ENCODE measurements at regions not wholly inside any gene's neighbourhood (a gene's known extent, or its start where the extent isn't known, plus 50 kb on each side); places are given as distances from the start of the nearest gene placed in this dataset.

DNA sequence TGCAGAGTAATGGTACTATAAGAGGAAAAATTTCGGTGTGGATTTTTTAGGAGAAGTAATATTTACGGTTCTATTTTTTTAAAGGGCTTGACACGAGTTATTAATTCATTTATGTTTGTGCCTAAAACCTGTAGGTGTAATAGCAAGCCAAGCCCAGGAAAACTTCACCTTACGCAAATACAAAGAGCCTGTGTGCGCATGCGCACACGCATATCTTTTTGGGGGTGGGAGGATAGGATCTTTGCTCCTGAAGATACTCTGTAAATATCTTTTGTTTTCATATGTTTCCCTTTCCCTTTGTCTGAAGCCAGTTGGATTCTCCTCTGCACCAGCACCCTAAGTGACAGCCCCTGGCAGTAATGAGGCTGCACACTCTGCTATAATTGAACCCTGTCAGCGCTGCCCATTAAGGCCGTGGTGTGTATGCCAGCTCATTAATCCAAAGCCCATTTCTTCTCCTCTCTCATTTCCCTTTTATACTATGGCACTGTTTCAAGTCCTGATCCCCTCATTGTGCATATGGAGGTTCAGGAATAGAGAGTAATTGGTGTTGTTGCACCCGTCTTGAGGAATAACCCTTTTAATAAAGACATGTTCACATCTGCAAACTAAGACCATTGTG, 327.2 kb upstream of the E2F7 start:
- DNase-seq, result no peak

- DNase-seq, result no peak
Measured at GRCh38 chr12:77388445-77389265, 323.3 kb upstream of the E2F7 start.

DNA sequence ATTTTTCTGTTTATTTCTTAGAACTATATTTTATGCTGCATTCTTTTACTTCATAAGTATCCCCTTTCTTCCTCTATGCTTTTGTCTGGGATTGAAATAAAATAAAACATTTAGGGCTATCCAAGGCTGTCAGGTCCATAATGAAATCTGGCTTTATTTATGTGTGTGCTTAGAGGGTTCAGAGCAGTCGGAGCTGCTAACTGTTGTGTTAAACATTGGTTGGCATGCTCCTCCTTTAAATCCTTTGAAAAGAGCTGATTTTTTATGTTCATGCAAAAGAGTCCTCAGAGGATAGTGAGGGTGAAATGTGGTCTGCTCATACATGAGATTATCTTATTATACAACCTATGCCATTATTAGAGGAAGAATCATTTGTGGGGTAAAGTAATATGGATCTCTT, 322.3 kb upstream of the E2F7 start:
- DNase-seq, result no peak

DNA sequence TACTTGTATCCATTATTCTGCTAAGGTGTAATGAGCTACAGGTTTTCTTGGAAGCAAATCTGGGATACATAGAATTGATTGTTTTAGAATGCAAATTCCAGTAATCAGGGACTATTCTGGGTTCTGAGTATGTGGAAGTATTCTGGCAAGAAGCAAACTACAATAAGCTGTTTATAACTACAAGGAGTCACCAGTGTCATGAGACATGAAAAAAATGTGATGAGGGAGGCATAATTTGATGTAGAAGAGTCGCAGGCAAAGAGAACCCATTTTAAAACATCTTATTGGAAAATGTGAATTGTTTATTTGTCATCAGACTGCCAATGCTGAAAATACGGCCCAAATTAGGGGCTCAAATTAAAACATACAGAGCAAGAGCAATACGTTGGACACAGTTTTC, 321.8 kb upstream of the E2F7 start:
- no peak for DNase-seq

DNA sequence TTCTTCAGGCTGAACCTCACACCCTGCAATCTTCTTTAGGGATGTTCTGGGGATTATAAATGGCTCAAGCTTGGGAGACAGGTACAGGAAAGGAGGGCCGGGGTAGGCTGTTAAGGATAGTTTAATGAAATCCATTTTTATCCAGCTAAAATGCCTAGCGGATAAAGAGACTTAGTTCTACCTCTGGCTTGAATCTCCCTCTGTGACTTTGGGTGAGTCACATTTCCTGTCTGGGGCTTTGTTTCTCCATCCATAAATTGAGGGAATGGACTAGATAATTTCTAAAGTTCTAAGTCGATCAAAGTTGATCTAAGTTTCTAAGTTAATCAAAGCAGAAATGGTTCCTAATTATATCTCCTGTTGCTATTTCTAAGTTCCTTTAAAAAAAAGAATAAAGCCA, 319.6 kb upstream of the E2F7 start:
- no peak for DNase-seq

- no peak for DNase-seq
Measured at GRCh38 chr12:77382096-77382742, 316.9 kb upstream of the E2F7 start.

DNA sequence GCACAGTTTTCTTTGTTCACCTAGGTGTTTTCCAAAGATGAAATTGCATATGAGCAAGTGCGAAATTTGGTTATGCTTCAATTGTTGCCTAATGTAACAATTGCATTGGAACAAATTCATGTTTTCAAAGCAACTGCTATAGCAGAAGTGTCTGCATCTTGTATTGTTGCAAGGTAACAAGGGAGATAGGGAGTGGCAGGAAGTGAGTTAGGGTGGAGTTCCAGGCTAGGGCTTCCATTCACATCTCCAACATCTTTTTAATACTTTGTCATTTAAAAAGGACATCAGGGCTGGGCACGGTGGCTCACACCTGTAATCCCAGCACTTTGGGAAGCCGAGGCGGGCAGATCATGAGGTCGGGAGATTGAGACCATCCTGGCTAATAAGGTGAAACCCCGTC, 312.3 kb upstream of the E2F7 start:
- no peak for DNase-seq

- no peak for DNase-seq
Measured at GRCh38 chr12:77377116-77377515, 311.7 kb upstream of the E2F7 start.

DNA sequence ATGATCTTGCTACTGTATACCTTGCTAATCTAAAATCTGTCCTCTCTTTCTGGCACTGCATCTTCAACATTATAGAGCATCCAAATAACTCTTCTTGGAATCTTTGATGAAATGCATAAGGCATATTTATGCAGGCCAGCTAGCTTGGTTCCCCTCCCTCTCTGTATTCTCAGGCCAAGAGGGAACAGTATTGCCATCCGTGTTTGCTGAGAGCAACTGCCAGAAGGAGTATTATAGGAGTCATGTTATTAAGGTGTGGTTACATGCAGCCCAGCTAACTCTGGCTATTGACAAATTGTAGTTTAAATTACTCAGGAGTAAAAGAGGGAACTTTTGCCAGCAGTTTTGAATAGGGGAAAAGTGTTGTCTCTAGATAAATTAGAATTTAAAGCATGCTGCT, 309.3 kb upstream of the E2F7 start:
- no peak for DNase-seq

GRCh38 chr12:77372494-77372893, 307.1 kb upstream of the E2F7 start:
- no peak for DNase-seq

GRCh38 chr12:77372026-77372425, 306.7 kb upstream of the E2F7 start:
- DNase-seq, result no peak

- DNase-seq, result no peak
Measured at GRCh38 chr12:77368379-77368778, 303.0 kb upstream of the E2F7 start.

GRCh38 chr12:77366616-77367015, 301.2 kb upstream of the E2F7 start:
- no peak for DNase-seq

DNA sequence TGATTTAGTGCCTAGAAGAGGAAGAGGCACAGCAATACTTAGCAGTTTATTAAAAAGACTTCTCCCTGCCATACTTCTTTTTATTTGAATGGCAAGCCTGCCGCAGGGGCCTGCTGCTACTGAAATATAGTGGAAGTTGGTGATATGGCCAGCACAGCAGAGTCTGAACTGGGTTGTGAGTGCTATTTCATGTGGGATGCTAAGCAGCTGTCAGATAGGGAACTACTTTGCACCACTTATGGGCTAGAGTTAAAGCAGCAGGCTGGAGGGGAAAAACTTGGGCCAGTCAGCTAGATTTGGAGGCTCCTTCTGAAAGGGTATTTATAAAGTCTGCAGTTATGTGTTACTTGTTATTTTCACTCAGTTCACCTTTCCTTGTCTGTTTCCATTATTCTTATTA, 299.0 kb upstream of the E2F7 start:
- DNase-seq, result no peak

DNA sequence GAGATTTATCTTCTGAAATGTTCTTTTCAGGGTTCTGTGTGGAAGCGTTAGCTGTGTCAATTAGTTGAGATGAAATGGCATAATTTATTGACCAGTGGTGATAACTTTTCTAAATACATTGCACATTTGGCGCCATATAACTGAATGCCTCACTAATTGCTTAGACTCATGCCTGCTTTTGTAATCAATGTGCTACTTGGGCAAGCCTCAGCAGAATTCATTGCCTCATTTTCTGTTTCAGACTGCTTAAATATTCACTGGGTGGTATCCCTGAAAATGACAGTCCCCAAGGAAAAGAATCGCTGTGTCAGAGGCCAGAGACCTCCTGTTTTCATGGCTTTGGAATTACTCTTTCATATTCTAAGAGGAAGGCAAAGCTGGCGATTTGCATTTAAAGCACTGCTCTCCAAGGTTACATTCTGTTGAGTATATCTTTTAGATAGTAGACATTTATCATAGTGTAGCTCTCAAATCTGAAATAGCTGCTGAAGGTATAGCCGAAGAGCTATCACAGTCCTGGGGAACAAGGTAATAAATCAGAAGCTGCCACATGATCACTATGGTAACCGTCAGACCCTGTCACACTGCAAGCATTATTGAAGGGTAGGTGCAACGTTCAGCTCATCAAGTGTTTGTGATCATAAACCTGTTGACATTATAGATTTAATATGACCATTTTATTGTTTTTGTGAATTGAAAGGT, 297.3 kb upstream of the E2F7 start:
- DNase-seq, result no peak

GRCh38 chr12:77357655-77358054, 292.3 kb upstream of the E2F7 start:
- DNase-seq, result no peak

- DNase-seq, result no peak
Measured at GRCh38 chr12:77354766-77355362, 289.5 kb upstream of the E2F7 start.

DNA sequence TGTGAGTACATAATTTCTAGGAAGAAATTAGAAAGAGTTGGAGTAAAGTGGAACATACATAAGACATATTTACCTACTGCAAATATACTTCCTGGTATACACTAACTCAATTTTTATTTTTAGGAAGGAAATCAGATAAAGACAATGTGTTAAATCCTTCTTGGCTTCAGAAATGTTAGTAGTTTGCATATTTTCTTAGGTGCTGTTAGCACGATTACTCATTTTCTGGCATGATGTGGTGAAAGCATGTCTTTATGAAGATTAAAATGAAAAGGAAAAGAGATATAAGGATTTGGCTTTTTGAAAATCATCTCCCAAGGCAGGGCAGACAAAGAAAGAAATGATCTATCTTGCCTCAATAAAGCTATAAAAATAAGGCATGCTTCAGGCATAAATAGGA, 287.6 kb upstream of the E2F7 start:
- DNase-seq, result no peak

DNA sequence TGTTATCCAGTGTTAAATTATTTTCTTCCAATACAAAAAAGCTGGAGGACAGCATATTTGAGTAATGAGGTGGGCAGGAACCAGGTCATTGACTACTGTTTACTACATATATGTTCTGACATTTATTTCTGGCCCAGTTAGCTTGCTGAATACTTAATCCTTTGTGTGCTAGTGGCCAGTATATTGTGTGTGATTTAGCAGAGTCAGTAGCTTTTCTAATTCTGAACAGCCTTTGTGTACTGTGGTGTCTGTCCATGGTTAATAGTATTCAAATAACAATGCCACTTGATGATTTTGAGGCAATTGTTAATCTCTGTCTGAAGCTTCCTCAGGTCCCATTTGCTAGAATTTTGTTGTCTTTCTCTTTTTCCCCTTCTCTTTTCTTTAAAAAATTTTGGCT, 286.5 kb upstream of the E2F7 start:
- no peak for DNase-seq

GRCh38 chr12:77349689-77350370, 284.5 kb upstream of the E2F7 start:
- no peak for DNase-seq

- no peak for DNase-seq
Measured at GRCh38 chr12:77347017-77347416, 281.6 kb upstream of the E2F7 start.

GRCh38 chr12:77345336-77345735, 280.0 kb upstream of the E2F7 start:
- DNase-seq, result no peak

DNA sequence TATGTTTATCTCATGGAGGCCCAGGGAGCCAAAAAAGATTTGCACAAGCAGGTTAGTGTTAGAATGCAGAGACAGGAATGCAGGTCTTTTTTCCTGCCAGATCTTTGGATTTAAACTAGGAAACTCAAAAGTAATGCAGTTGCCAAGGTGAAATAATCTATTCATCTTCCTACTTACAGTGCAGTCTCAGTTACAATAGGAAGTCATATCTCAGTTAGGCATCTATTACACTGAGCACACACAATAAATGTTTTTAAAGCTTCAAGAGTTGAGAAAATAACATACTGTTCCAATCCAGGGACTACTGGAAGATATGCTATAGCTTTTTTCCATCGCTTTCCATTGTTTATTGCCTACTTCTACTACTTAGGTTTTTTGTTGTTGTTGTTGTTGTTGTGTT, 279.3 kb upstream of the E2F7 start:
- no peak for DNase-seq

Measured in CD4-positive, alpha-beta T cell treated with Interferon alpha-2 for 1 hour (primary cell).